GM19023 (cell line): ENCODE measurements at regions not wholly inside any gene's neighbourhood (a gene's known extent, or its start where the extent isn't known, plus 50 kb on each side); places are given as distances from the start of the nearest gene placed in this dataset.

ENCODE experiments used
- ATAC-seq: cut with Tn5 transposase; IDR thresholded peaks from one replicate; pipeline ENCODE4 v1.9.1; 2021; ENCODE audit warnings: mild to moderate bottlenecking, moderate library complexity; ENCODE audit not compliant: unreplicated experiment

DNA sequence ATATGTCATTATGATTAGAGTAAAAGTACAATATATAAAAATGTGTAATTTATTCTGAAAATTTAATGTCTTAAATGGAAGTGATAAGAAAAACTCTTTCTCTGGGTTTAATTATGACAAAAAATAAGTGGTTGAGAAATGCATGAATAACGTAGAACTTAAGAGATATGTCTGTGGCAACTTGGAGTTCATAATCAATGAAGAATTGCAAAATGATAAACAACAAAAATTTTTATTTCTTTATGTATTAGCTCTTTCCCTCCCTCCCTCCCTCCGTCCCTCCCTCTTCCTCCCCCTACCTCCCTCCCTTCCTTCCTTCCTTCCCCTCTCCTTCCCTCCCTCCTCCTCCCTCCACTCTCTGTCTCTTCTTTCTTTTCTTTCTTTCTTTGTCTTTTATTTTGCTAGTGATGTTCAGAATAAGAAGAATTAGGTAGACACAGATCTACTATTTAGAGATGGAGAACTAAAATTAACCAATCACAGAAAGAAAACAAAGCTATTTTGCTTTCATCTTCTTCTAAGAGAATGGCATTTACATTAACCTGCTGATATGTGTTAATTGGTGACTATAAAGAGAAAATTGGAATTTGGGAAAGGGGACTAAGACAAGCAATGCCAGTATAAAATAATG, 96.3 kb upstream of the PDC start:
- no peak for ATAC-seq

DNA sequence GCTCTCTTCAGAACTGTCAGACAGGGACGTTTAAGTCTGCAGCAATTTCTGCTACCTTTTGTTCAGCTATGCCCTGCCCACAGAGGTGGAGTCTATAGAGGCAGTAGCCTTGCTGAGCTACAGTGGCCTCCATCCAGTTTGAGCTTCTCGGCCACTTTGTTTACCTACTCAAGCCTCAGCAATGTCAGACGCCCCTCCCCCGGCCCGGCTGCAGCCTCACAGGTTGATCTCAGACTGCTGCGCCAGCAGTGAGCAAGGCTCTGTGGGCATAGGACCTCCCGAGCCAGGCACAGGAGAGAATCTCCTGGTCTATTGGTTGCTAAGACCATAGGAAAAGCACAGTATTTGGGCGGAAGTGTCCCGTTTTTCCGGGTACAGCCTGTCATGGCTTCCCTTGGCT, 89.9 kb upstream of the PDC start:
- ATAC-seq, result no peak

- no peak for ATAC-seq
Observed at GRCh38 chr1:186541003-186541402, 80.1 kb upstream of the PDC start.

GRCh38 chr1:186540521-186540920, 79.6 kb upstream of the PDC start:
- ATAC-seq, result no peak

GRCh38 chr1:186536273-186536890, 75.5 kb upstream of the PDC start:
- ATAC-seq, result no peak

- no peak for ATAC-seq
Observed at GRCh38 chr1:186535388-186536133, 74.6 kb upstream of the PDC start.

DNA sequence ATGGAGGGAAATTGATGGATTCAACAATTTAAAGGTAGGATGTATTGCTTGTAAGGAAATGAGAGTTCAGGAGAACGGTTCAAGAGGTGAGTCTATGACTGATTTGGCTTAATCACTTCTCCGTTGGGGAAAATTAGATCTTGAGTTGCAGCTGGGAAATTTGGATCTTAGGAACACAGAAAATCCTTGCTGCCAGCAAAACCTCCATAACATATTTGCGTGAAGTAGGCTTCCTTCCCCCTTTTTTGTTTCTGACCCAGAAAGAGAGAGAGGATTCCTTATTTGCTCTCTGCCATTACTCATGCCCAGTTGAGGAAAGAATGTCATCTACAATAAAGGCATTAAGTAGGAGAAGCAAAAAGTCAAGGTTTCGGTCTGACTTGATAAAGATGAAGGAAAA, 73.5 kb upstream of the PDC start:
- ATAC-seq, result no peak

GRCh38 chr1:186532466-186532865, 71.6 kb upstream of the PDC start:
- no peak for ATAC-seq

GRCh38 chr1:186531561-186532165, 70.7 kb upstream of the PDC start:
- ATAC-seq, result no peak

GRCh38 chr1:186530109-186530508, 69.2 kb upstream of the PDC start:
- no peak for ATAC-seq

DNA sequence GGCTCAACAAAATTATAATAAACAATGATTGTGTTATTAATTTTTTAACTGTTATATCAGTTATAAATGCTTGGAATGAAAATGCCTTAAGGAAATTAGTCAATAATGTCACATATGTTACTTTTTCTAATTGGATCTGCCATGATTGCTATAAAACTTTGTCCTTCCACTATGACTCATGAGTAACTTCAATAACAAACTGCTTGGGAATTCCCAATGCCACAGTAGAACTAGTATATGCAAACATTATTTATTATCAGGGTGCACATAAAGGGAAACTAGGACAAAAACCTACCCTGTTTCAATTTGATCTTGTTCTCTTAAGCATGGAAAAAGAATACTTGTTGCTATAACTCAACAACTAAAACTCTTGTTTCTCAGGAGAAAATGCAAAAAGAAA, 59.1 kb upstream of the PDC start:
- no peak for ATAC-seq

GRCh38 chr1:186518822-186519381, 58.0 kb upstream of the PDC start:
- ATAC-seq, result peak; percentile 76

DNA sequence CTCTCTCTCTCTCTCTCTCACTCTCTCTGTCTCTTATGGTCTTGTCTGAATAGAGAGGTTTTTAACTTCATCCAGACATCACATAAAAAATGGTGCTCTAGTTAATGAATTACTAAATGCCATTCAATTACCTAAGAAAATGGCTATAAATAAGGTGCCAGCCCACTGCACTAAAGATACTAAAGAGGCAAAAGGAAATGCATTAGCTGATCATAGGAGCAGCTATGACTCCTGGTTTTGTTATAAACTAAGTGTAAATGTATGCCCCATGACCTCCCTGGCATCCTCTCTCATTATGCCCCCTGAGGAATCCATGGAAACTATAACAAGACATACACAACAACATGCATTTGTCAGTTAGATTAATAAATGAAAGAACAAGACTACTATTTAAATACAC, 57.5 kb upstream of the PDC start:
- peak; percentile 7 for ATAC-seq

GRCh38 chr1:186514367-186514766, 53.5 kb upstream of the PDC start:
- ATAC-seq, result no peak

- no peak for ATAC-seq
Observed at GRCh38 chr1:186513526-186513925, 52.6 kb upstream of the PDC start.

GRCh38 chr1:186512698-186513457, 52.0 kb upstream of the PDC start:
- no peak for ATAC-seq

GRCh38 chr1:186511761-186512637, 51.1 kb upstream of the PDC start:
- ATAC-seq, result peak; percentile 99
